Activated naive CD4-positive, alpha-beta T cell treated with anti-CD3 and anti-CD28 coated beads, Interleukin-2, amount 10 ng/mL, durations not matched to agents 7 days and 5 days (primary cell): ENCODE measurements at regions not wholly inside any gene's neighbourhood (a gene's known extent, or its start where the extent isn't known, plus 50 kb on each side); places are given as distances from the start of the nearest gene placed in this dataset.

Experiments used
- CTCF ChIA-PET: fragments of 350-600 bp; sonication (Branson Sonifier 250); formaldehyde crosslinking; loops from one replicate; lab custom pipeline; 2021; ENCODE audit warnings: antibody characterized with exemption; lab: Charles Lee
- DNase-seq: peaks from one replicate; pipeline ENCODE4 v3.0.0-alpha.2; 2020
- H3K27ac Mint-ChIP-seq: one replicate; pipeline ENCODE4 v1.8.0; 2021; ENCODE audit warnings: mild to moderate bottlenecking, moderate library complexity, mixed read lengths
- H3K27me3 Mint-ChIP-seq: one replicate; pipeline ENCODE4 v1.8.0; 2021; ENCODE audit warnings: mild to moderate bottlenecking, mixed read lengths
- H3K36me3 Mint-ChIP-seq: one replicate; pipeline ENCODE4 v1.8.0; 2021; ENCODE audit warnings: mixed read lengths
- H3K4me1 Mint-ChIP-seq: one replicate; pipeline ENCODE4 v1.8.0; 2021; ENCODE audit warnings: mixed read lengths
- H3K4me3 Mint-ChIP-seq: one replicate; pipeline ENCODE4 v1.8.0; 2021; ENCODE audit warnings: mild to moderate bottlenecking, moderate library complexity, mixed read lengths
- H3K9me3 Mint-ChIP-seq: one replicate; pipeline ENCODE4 v1.8.0; 2021; ENCODE audit warnings: mixed read lengths

DNA sequence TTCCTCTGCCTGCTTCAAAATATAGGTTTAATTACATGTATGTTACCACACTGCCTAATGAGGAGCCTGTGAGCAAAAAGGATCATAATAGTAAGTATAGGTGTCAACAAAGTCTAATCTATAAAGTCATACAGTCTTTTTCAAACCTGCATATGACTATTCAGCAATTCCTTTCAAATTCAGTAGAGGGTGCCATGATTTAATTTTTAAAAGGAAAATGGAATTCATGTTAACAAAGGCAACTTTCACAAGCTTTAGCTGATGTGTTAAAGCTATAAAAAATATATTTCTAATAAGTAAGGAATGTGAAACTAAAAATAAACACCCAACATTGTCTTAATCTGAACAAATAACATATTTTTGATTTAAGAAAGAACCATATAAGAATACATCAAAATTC, 52.1 kb downstream of the MPP7 start:
- no peak overlapping the region for H3K4me3 Mint-ChIP-seq
- H3K36me3 Mint-ChIP-seq: peaks cover under 1% of the 10 kb centered on the region
- no peak for DNase-seq
- peaks cover under 1% of the 10 kb centered on the region for H3K9me3 Mint-ChIP-seq
- H3K4me1 Mint-ChIP-seq: peaks cover 21% of the 10 kb centered on the region
- no peak overlapping the region for H3K27ac Mint-ChIP-seq
- CTCF ChIA-PET: interaction anchor here (0.6 to 4.3 kb wide), 13 partner anchors 9 to 356 kb away, joined by 3 to 112 read pairs (median 5); partner anchors contain the start of gene MPP7
- H3K27me3 Mint-ChIP-seq: no peaks in the 10 kb centered on the region

DNA sequence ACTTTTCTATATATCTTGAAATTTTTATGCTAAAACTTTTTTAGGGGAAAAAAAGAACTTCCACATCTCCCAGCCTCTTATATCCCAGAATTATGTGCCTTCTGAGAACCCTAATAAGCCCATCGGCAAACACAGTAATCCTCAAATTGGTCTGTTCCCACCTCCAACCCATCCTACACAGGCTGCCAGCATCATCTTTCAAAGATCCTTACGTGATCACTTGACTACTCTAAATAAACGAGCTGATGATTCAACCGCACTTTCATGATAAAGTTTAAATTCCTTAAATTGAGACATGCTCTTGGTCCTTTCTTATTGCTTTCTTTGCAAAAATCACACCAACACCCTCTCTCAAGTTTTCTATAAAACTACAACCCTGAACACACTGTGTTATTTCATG, 52.5 kb downstream of the MPP7 start:
- H3K27me3 Mint-ChIP-seq: no peaks in the 10 kb centered on the region
- H3K9me3 Mint-ChIP-seq: peaks cover 2% of the 10 kb centered on the region
- no peak overlapping the region for H3K27ac Mint-ChIP-seq
- H3K4me1 Mint-ChIP-seq: peaks cover 23% of the 10 kb centered on the region
- no peak for DNase-seq
- no peak overlapping the region for H3K4me3 Mint-ChIP-seq
- H3K36me3 Mint-ChIP-seq: peaks cover 2% of the 10 kb centered on the region
- CTCF ChIA-PET: interaction anchor here (0.6 to 4.3 kb wide), 9 partner anchors 9 to 355 kb away, joined by 3 to 112 read pairs (median 6); partner anchors contain the start of gene MPP7

GRCh38 chr10:28249512-28249911, 53.4 kb downstream of the MPP7 start:
- Mint-ChIP-seq H3K27me3 (no peaks in the 10 kb centered on the region), H3K9me3 (peaks cover 2% of the 10 kb centered on the region), H3K36me3 (peaks cover 2% of the 10 kb centered on the region), H3K4me1 (peaks cover 23% of the 10 kb centered on the region), H3K27ac (no peak overlapping the region), H3K4me3 (no peak overlapping the region)
- no peak for DNase-seq
- CTCF ChIA-PET: interaction anchor here (3.6 to 4.0 kb wide), 2 partner anchors 131 to 144 kb away, joined by 20 to 44 read pairs; no protein-coding TSS in a partner anchor

- Mint-ChIP-seq H3K36me3 (peaks cover 2% of the 10 kb centered on the region), H3K27ac (no peak overlapping the region), H3K27me3 (no peaks in the 10 kb centered on the region), H3K4me1 (peaks cover 24% of the 10 kb centered on the region), H3K4me3 (no peak overlapping the region), H3K9me3 (peaks cover 2% of the 10 kb centered on the region)
- DNase-seq: no peak
- CTCF ChIA-PET: interaction anchor here (0.6 to 4.0 kb wide), 6 partner anchors 9 to 145 kb away, joined by 3 to 44 read pairs (median 4); no protein-coding TSS in a partner anchor
Measured at GRCh38 chr10:28248092-28248491, 54.8 kb downstream of the MPP7 start.

- CTCF ChIA-PET: interaction anchor here (0.6 to 4.0 kb wide), 3 partner anchors 135 to 1005 kb away, joined by 3 to 44 read pairs (median 20); no protein-coding TSS in a partner anchor
- Mint-ChIP-seq H3K4me1 (peaks cover 30% of the 10 kb centered on the region), H3K27me3 (no peaks in the 10 kb centered on the region), H3K36me3 (peaks cover 2% of the 10 kb centered on the region), H3K4me3 (no peak overlapping the region), H3K9me3 (peaks cover 2% of the 10 kb centered on the region), H3K27ac (no peak overlapping the region)
- no peak for DNase-seq
Measured at GRCh38 chr10:28246023-28246422, 56.8 kb downstream of the MPP7 start.

- H3K4me1 Mint-ChIP-seq: peaks cover 30% of the 10 kb centered on the region
- CTCF ChIA-PET: interaction anchor here (2.6 to 3.5 kb wide), 2 partner anchors 66 to 150 kb away, joined by 9 to 22 read pairs; no protein-coding TSS in a partner anchor
- H3K4me3 Mint-ChIP-seq: no peak overlapping the region
- DNase-seq: no peak
- peaks cover 2% of the 10 kb centered on the region for H3K36me3 Mint-ChIP-seq
- no peaks in the 10 kb centered on the region for H3K27me3 Mint-ChIP-seq
- no peak overlapping the region for H3K27ac Mint-ChIP-seq
- H3K9me3 Mint-ChIP-seq: peaks cover 2% of the 10 kb centered on the region
Measured at GRCh38 chr10:28243923-28244322, 58.9 kb downstream of the MPP7 start.

GRCh38 chr10:28242555-28243204, 60.2 kb downstream of the MPP7 start:
- no peak overlapping the region for H3K4me3 Mint-ChIP-seq
- no peak for DNase-seq
- peaks cover 2% of the 10 kb centered on the region for H3K36me3 Mint-ChIP-seq
- H3K9me3 Mint-ChIP-seq: peaks cover 2% of the 10 kb centered on the region
- CTCF ChIA-PET: interaction anchor here (0.8 to 3.5 kb wide), 12 partner anchors 22 to 500 kb away, joined by 3 to 22 read pairs (median 3); no protein-coding TSS in a partner anchor
- H3K4me1 Mint-ChIP-seq: peaks cover 19% of the 10 kb centered on the region
- H3K27ac Mint-ChIP-seq: no peak overlapping the region
- no peaks in the 10 kb centered on the region for H3K27me3 Mint-ChIP-seq

DNA sequence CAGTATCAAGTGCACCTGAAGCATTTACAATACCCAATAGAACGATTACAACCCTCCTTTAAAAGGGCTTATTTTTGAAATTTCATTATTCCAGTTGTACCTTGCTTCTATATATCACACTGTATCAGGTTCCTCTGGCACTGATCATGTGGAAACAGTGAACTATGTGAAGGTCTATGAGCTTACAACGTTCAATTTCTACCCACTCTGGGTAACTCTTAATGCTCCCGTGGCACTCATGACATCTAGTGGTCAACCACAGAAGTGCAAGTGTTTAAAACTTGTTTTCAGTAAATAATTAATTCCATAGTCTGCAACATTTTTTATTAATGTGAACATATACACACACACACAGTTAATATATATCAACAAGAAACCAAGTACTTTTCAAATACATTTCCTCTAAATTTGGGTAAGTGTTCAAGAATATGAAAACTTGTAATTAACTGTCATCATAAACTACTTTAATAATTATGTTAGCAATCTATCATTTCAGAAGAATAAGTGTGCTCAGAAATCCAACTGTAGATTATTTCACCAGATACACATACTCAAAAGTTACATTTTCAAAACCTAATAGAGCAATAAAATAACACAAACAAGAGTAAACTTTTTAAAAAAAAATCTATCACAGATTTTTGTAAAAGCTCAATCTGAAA, 61.0 kb downstream of the MPP7 start:
- H3K4me3 Mint-ChIP-seq: no peak overlapping the region
- H3K9me3 Mint-ChIP-seq: peaks cover 2% of the 10 kb centered on the region
- H3K27ac Mint-ChIP-seq: no peak overlapping the region
- peak; percentile 54 for DNase-seq
- H3K4me1 Mint-ChIP-seq: peaks cover 16% of the 10 kb centered on the region
- H3K27me3 Mint-ChIP-seq: no peaks in the 10 kb centered on the region
- H3K36me3 Mint-ChIP-seq: peaks cover 2% of the 10 kb centered on the region
- CTCF ChIA-PET: interaction anchor here (0.6 to 3.5 kb wide), 25 partner anchors 9 to 685 kb away, joined by 3 to 23 read pairs (median 4); no protein-coding TSS in a partner anchor

DNA sequence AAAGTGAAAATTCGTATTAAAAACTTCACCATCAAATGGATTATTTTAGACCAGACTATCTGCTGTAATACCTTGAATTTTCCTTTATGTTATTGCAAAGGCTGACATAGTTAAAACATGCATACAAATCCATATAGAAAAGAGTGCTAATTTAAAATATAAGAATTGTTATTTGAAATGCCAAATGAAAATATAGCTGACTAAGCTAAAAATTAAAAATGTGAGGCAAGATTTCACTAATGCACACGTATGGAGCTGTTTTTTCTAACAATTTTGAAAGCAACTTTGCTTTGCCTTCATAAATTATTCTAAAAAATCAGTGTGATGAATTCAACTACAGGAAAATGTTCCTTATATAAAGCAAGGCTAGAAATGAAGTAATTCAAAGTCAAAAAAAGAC, 62.5 kb downstream of the MPP7 start:
- CTCF ChIA-PET: interaction anchor here (1.1 to 3.5 kb wide), 6 partner anchors 17 to 498 kb away, joined by 3 to 23 read pairs (median 5); no protein-coding TSS in a partner anchor
- no peak overlapping the region for H3K4me3 Mint-ChIP-seq

DNA sequence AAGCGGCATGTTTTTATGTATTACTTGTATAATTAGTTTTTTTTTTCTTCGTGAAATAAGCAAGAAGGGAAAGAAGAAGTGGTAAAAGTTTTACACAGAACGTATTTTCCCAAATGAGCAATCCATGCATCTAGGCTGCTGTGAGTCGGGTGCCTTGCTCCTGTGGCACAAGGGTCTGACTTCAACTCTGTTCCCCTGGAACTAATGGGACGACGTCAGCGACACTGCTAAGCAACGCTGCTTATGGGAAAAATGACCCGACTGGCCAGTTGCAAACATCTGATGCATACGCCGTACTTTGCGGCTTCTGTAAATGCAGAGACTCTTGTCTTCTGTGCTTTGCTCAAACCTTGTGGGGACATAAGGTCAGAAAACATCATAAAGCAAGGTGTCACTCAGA, 66.3 kb downstream of the MPP7 start:
- no peak for DNase-seq
- peaks cover 2% of the 10 kb centered on the region for H3K4me1 Mint-ChIP-seq
- CTCF ChIA-PET: interaction anchor here (1.6 kb wide), 1 partner anchor 494 kb away, joined by 4 read pairs; no protein-coding TSS in a partner anchor
- H3K27ac Mint-ChIP-seq: no peak overlapping the region
- H3K4me3 Mint-ChIP-seq: no peak overlapping the region
- H3K27me3 Mint-ChIP-seq: no peaks in the 10 kb centered on the region
- no peaks in the 10 kb centered on the region for H3K9me3 Mint-ChIP-seq
- peaks cover 3% of the 10 kb centered on the region for H3K36me3 Mint-ChIP-seq

More for the DNA sequence above, 62.5 kb downstream of the MPP7 start:
- no peak for DNase-seq
- Mint-ChIP-seq H3K27me3 (no peaks in the 10 kb centered on the region), H3K27ac (no peak overlapping the region), H3K9me3 (no peaks in the 10 kb centered on the region), H3K4me1 (peaks cover 7% of the 10 kb centered on the region), H3K36me3 (no peaks in the 10 kb centered on the region)

GRCh38 chr10:28220811-28221210, 82.1 kb downstream of the MPP7 start:
- DNase-seq: no peak
- H3K9me3 Mint-ChIP-seq: no peaks in the 10 kb centered on the region
- H3K27ac Mint-ChIP-seq: no peak overlapping the region
- H3K4me3 Mint-ChIP-seq: no peak overlapping the region
- peaks cover 10% of the 10 kb centered on the region for H3K4me1 Mint-ChIP-seq
- no peaks in the 10 kb centered on the region for H3K36me3 Mint-ChIP-seq
- no peaks in the 10 kb centered on the region for H3K27me3 Mint-ChIP-seq
- CTCF ChIA-PET: interaction anchor here (1.2 kb wide), 1 partner anchor 21 kb away, joined by 3 read pairs; no protein-coding TSS in a partner anchor

DNA sequence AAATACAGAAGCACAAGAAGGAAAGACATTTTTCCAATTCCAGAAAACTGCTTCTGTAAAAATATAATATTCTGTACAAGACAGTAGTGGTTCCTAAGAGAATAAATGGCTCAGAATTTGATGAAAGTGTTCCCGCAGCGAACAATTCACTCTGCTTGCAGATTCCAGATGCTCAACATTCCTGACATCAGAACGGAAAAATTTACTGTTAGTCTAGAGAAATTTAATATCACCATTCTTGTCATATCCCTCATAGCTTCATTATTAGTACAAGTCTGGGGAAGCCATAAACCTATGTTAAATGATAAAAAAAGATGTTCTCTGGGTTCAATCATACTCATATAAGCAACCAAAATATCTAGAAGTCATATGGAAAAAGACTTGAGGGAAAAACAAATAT, 83.6 kb downstream of the MPP7 start:
- Mint-ChIP-seq H3K27me3 (no peaks in the 10 kb centered on the region), H3K4me1 (peaks cover 10% of the 10 kb centered on the region), H3K4me3 (no peak overlapping the region), H3K36me3 (no peaks in the 10 kb centered on the region), H3K27ac (no peak overlapping the region), H3K9me3 (no peaks in the 10 kb centered on the region)
- DNase-seq: no peak
- CTCF ChIA-PET: no interaction called here

DNA sequence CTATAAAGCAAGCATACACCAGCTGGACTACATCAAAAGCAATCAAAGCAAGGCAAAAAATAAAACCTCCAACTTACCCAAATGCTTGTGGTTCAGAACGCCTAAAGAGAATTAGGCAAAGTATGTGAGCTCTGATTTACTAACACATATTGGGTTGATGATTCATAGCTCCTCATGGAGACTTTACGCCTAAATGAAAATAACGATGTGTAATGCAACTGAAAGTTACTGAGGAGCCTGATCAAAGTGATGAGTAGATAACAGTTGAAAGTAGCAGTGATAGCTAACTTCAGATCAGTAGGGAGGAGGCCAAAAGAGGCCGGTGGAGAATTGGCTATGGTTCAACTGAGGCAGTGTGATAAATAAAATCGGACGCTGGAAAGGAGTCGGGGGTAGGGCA, 85.0 kb downstream of the MPP7 start:
- no peak overlapping the region for H3K4me3 Mint-ChIP-seq
- H3K4me1 Mint-ChIP-seq: peaks cover 10% of the 10 kb centered on the region
- CTCF ChIA-PET: interaction anchor here (0.9 to 1.0 kb wide), 2 partner anchors 24 to 39 kb away, joined by 3 to 4 read pairs; no protein-coding TSS in a partner anchor
- no peaks in the 10 kb centered on the region for H3K9me3 Mint-ChIP-seq
- peak overlapping the region; percentile 35 for H3K27ac Mint-ChIP-seq
- H3K36me3 Mint-ChIP-seq: no peaks in the 10 kb centered on the region
- H3K27me3 Mint-ChIP-seq: no peaks in the 10 kb centered on the region
- DNase-seq: no peak

- DNase-seq: no peak
- no peaks in the 10 kb centered on the region for H3K36me3 Mint-ChIP-seq
- H3K27me3 Mint-ChIP-seq: no peaks in the 10 kb centered on the region
- peaks cover 10% of the 10 kb centered on the region for H3K4me1 Mint-ChIP-seq
- CTCF ChIA-PET: no interaction called here
- H3K9me3 Mint-ChIP-seq: no peaks in the 10 kb centered on the region
- no peak overlapping the region for H3K27ac Mint-ChIP-seq
- no peak overlapping the region for H3K4me3 Mint-ChIP-seq
Measured at GRCh38 chr10:28215930-28216329, 86.9 kb downstream of the MPP7 start.
